ENCODE measurements at regions not wholly inside any gene's neighbourhood (a gene's known extent, or its start where the extent isn't known, plus 50 kb on each side); places are given as distances from the start of the nearest gene placed in this dataset.

DNA sequence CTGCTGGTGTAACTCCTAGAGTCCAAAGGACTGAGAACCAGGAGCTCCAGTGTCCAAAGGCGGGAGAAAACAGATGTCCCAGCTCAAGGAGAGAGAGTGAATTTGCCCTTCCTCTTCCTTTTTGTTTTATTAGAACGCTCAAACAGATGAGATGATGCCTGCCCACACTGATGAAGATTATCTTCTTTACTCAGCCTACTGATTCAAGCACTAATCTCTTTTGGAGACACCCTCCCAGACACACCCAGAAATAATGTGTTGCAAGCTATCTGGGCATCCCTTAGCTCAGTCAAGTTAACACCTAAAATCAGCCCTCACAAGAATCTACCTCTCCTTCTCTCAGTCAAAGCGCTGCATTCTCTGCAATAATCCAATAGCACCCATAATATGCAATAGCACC is 78.2 kb upstream of the BCL2L14 start:
- TF ChIP-seq TAF1 (IDR thresholded peaks at IDR 0.05; ENCODE audit: low read depth) (no peak), CEBPB (IDR thresholded peaks at IDR 0.05) (no peak), EP300 (IDR thresholded peaks at IDR 0.05; ENCODE audit: borderline replicate concordance) (no peak), CREB1 (IDR thresholded peaks at IDR 0.05; ENCODE audit: low read depth) (no peak)
